Natural killer cell (primary cell): ENCODE measurements at regions not wholly inside any gene's neighbourhood (a gene's known extent, or its start where the extent isn't known, plus 50 kb on each side); places are given as distances from the start of the nearest gene placed in this dataset.

ENCODE experiments used
- ATAC-seq, 3 donors: fragments of 150-1000 bp in 2 of 3; fragments of 200-7000 bp in 1 of 3; cut with Tn5 transposase; 1 replicate in 1 of 3; 2 replicates in 2 of 3; pipeline ENCODE4 v1.10.0; 2021; ENCODE audit warnings: mild to moderate bottlenecking in 2 of 3, moderate library complexity in 2 of 3
- DNase-seq, 2 donors: peaks; one replicate each; pipeline versions ENCODE4 v3.0.0 to v3.0.0-alpha.2; 2013 to 2021; ENCODE audit warnings: mixed read lengths in 1 of 2
- H3K27ac ChIP-seq: one replicate; pipeline ENCODE4 v1.5.1; 2013; ENCODE audit warnings: mild to moderate bottlenecking, low read length
- H3K27me3 ChIP-seq: one replicate; pipeline ENCODE4 v1.6.1; 2013; ENCODE audit warnings: low read length; ENCODE audit not compliant: control insufficient read depth, insufficient read depth
- H3K36me3 ChIP-seq: one replicate; pipeline ENCODE4 v1.6.1; 2013; ENCODE audit warnings: low read length; ENCODE audit not compliant: control insufficient read depth, insufficient read depth
- H3K4me1 ChIP-seq: one replicate; pipeline ENCODE4 v1.6.1; 2013; ENCODE audit warnings: low read length; ENCODE audit not compliant: control insufficient read depth, insufficient read depth
- H3K4me3 ChIP-seq: one replicate; pipeline ENCODE4 v1.5.1; 2013; ENCODE audit warnings: low read length
- H3K9me3 ChIP-seq: one replicate; pipeline ENCODE4 v1.6.1; 2013; ENCODE audit warnings: low read length; ENCODE audit not compliant: control insufficient read depth, insufficient read depth
- H3K27ac Mint-ChIP-seq, 2 donors: one replicate each; pipeline ENCODE4 v1.8.0; 2022; ENCODE audit warnings: mild to moderate bottlenecking in 2 of 2, mixed read lengths in 2 of 2, moderate library complexity in 1 of 2
- H3K27me3 Mint-ChIP-seq, 2 donors: one replicate each; pipeline ENCODE4 v1.8.0; 2022; ENCODE audit warnings: low read depth in 2 of 2, mixed read lengths in 2 of 2
- H3K36me3 Mint-ChIP-seq: one replicate; pipeline ENCODE4 v1.8.0; 2022; ENCODE audit warnings: mixed read lengths
- H3K4me1 Mint-ChIP-seq, 2 donors: one replicate each; pipeline ENCODE4 v1.8.0; 2022; ENCODE audit warnings: mixed read lengths in 2 of 2
- H3K4me3 Mint-ChIP-seq: one replicate; pipeline ENCODE4 v1.8.0; 2022; ENCODE audit warnings: mild to moderate bottlenecking, moderate library complexity, mixed read lengths
- H3K9me3 Mint-ChIP-seq, 2 donors: one replicate each; pipeline ENCODE4 v1.8.0; 2022; ENCODE audit warnings: mixed read lengths in 2 of 2
- WGBS: methylation state at CpG from one replicate; pipeline ENCODE4 v1.1.7; 2013; ENCODE audit warnings: missing lambda C conversion rate; ENCODE audit not compliant: insufficient coverage; 5-methylcytosine and 5-hydroxymethylcytosine counted together
- intact Hi-C: fragments of 100-400 bp; cut with micrococcal nuclease; formaldehyde crosslinking; loops from one replicate; pipeline ENCODE4 v1.14.2; 2022
- TF ChIP-seq, protein P1 (sequence below): fragments of 200-600 bp; IDR thresholded peaks from one replicate; pipeline ENCODE4 v1.8.0; 2022; ENCODE audit warnings: antibody characterized with exemption

DNA sequence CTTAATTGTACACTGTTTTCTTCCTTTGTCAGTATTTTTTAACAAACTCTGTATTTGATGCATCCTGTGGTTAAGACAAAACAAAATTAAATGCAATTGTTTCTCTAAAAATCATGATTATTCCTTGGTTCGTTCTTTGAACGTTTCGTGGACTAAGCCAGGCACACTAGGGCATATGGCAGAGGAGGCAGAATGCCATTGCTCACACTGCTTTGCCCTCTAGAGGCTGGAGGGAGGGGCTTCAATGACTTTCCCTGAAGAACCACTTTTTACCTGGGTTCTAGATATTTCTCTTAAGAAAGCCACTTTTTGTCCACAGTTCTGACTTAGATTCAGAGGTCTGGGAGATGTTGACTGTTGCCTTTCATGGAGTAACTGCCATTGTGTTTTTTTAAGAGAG is 236.2 kb upstream of the ADAMTSL1 start:
- no peaks in the 10 kb centered on the region for H3K9me3 ChIP-seq
- no peak overlapping the region for H3K27ac ChIP-seq
- H3K27ac Mint-ChIP-seq, result no peak overlapping the region
- H3K4me1 Mint-ChIP-seq, result no peaks in the 10 kb centered on the region
- H3K9me3 Mint-ChIP-seq, result peaks cover 0 to 5% of the 10 kb centered on the region in 2 donors
- peaks cover 0 to 10% of the 10 kb centered on the region in 2 donors for H3K27me3 Mint-ChIP-seq
- WGBS, result 86% methylated on average over 3 of the region's 3 CpGs
- TF ChIP-seq, protein P1, sequence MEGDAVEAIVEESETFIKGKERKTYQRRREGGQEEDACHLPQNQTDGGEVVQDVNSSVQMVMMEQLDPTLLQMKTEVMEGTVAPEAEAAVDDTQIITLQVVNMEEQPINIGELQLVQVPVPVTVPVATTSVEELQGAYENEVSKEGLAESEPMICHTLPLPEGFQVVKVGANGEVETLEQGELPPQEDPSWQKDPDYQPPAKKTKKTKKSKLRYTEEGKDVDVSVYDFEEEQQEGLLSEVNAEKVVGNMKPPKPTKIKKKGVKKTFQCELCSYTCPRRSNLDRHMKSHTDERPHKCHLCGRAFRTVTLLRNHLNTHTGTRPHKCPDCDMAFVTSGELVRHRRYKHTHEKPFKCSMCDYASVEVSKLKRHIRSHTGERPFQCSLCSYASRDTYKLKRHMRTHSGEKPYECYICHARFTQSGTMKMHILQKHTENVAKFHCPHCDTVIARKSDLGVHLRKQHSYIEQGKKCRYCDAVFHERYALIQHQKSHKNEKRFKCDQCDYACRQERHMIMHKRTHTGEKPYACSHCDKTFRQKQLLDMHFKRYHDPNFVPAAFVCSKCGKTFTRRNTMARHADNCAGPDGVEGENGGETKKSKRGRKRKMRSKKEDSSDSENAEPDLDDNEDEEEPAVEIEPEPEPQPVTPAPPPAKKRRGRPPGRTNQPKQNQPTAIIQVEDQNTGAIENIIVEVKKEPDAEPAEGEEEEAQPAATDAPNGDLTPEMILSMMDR, result no peak
- DNase-seq (no peak), ATAC-seq (no peak)
- H3K4me3 Mint-ChIP-seq, result no peak overlapping the region
- H3K4me1 ChIP-seq, result no peaks in the 10 kb centered on the region
- H3K36me3 ChIP-seq, result no peaks in the 10 kb centered on the region
- intact Hi-C loops, result no loop called here
- H3K4me3 ChIP-seq, result no peak overlapping the region
- no peaks in the 10 kb centered on the region for H3K36me3 Mint-ChIP-seq
- no peaks in the 10 kb centered on the region for H3K27me3 ChIP-seq

DNA sequence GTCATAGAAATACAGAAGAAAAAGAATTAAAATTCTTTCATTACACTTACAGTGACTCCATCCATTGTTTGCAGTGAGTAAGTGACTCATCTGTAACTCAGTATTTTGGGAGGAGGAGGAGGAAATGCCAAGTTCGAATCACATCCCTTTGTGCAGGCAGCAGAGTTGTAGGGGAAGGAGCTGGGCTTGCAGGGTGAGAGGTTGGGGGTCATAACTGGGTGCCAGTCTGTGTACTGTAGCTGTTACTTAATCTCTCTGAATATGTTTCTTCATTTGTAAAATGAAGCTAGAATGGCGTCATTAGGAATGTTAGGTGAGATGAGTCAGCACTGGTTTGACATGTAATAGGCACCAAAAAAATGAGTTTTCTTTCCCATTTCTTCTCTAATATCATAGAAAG is 235.7 kb upstream of the ADAMTSL1 start:
- no peaks in the 10 kb centered on the region for H3K9me3 ChIP-seq
- H3K4me3 Mint-ChIP-seq, result no peak overlapping the region
- intact Hi-C loops, result no loop called here
- H3K4me1 Mint-ChIP-seq, result no peaks in the 10 kb centered on the region
- peaks cover 0 to 6% of the 10 kb centered on the region in 2 donors for H3K9me3 Mint-ChIP-seq
- no peaks in the 10 kb centered on the region for H3K27me3 ChIP-seq
- 12% methylated on average over 1 of the region's 2 CpGs for WGBS
- H3K4me1 ChIP-seq, result no peaks in the 10 kb centered on the region
- TF ChIP-seq, protein P1, result no peak
- ATAC-seq, result no peak
- no peaks in the 10 kb centered on the region for H3K36me3 ChIP-seq
- H3K4me3 ChIP-seq, result no peak overlapping the region
- no peak overlapping the region for H3K27ac ChIP-seq
- no peak overlapping the region for H3K27ac Mint-ChIP-seq
- H3K36me3 Mint-ChIP-seq, result no peaks in the 10 kb centered on the region
- DNase-seq, result no peak
- peaks cover 0 to 8% of the 10 kb centered on the region in 2 donors for H3K27me3 Mint-ChIP-seq

DNA sequence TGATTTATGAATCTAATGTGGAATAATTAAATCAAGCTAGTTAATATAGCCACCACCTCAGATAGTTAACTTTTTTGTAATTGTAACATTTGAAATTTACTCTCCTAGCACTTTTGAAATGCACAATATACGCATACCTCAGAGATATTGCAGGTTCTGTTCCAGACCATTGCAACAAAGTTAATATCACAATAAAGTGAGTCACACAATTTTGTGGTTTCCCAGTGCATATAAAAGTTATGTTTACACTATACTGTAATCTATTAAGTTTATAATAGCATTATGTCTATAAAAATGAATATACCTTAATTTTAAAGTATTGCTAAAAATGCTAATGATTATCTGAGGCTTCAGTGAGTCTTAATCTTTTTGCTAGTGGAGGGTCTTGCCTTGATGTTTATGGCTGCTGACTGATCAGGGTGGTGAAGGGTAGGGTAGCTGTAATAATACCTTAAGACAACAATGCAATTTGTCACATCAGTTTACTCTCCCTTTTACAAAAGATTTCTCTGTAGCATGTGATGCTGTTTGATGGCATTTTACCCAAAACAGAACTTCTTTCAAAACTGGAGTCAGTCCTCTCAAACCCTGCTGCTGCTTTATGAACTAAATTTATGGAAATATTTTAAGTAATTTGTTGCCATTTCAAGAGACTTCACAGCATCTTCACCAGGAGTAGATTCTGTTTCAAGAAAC is 235.1 kb upstream of the ADAMTSL1 start:
- 70% methylated on average over 1 of the region's 1 CpG for WGBS
- no peak overlapping the region for H3K4me3 ChIP-seq
- H3K4me1 Mint-ChIP-seq, result no peaks in the 10 kb centered on the region
- DNase-seq (no peak), ATAC-seq (no peak)
- H3K36me3 ChIP-seq, result no peaks in the 10 kb centered on the region
- peaks cover 2 to 9% of the 10 kb centered on the region in 2 donors for H3K9me3 Mint-ChIP-seq
- H3K27me3 Mint-ChIP-seq, result peaks cover 0 to 2% of the 10 kb centered on the region in 2 donors
- H3K27ac ChIP-seq, result no peak overlapping the region
- no peaks in the 10 kb centered on the region for H3K4me1 ChIP-seq
- H3K36me3 Mint-ChIP-seq, result no peaks in the 10 kb centered on the region
- no peak overlapping the region for H3K4me3 Mint-ChIP-seq
- intact Hi-C loops, result no loop called here
- TF ChIP-seq, protein P1, result no peak
- H3K9me3 ChIP-seq, result no peaks in the 10 kb centered on the region
- no peak overlapping the region for H3K27ac Mint-ChIP-seq
- H3K27me3 ChIP-seq, result no peaks in the 10 kb centered on the region

DNA sequence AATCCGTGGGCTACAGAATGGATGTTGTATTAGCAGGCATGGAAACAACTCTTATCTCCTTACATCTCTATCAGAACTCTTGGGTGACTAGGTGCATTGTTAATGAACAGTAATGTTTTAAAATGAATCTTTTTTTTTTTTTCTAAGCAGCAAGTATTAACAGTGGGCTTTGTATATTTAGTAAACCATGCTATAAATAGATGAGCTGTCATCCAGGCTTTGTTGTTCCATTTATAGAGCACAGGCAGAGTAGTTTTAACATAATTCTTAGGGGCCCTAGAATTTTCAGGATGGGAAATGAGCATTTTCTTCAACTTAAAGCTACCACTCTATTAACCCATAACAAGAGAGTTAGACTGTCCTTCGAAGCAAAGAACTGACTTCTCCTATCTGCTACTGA is 233.7 kb upstream of the ADAMTSL1 start:
- no peak overlapping the region for H3K4me3 ChIP-seq
- peaks cover 7 to 9% of the 10 kb centered on the region in 2 donors for H3K9me3 Mint-ChIP-seq
- H3K27me3 ChIP-seq, result no peaks in the 10 kb centered on the region
- H3K4me1 Mint-ChIP-seq, result no peaks in the 10 kb centered on the region
- intact Hi-C loops, result no loop called here
- H3K36me3 Mint-ChIP-seq, result no peaks in the 10 kb centered on the region
- H3K4me3 Mint-ChIP-seq, result no peak overlapping the region
- WGBS, result no CpG with 5 or more reads among the region's 2 CpGs
- TF ChIP-seq, protein P1, result no peak
- no peaks in the 10 kb centered on the region for H3K36me3 ChIP-seq
- ATAC-seq (no peak), DNase-seq (no peak)
- H3K27me3 Mint-ChIP-seq, result peaks cover 0 to 2% of the 10 kb centered on the region in 2 donors
- H3K4me1 ChIP-seq, result no peaks in the 10 kb centered on the region
- H3K27ac ChIP-seq, result no peak overlapping the region
- H3K27ac Mint-ChIP-seq, result no peak overlapping the region
- no peaks in the 10 kb centered on the region for H3K9me3 ChIP-seq
